ENCODE measurements at regions not wholly inside any gene's neighbourhood (a gene's known extent, or its start where the extent isn't known, plus 50 kb on each side); places are given as distances from the start of the nearest gene placed in this dataset.

DNA sequence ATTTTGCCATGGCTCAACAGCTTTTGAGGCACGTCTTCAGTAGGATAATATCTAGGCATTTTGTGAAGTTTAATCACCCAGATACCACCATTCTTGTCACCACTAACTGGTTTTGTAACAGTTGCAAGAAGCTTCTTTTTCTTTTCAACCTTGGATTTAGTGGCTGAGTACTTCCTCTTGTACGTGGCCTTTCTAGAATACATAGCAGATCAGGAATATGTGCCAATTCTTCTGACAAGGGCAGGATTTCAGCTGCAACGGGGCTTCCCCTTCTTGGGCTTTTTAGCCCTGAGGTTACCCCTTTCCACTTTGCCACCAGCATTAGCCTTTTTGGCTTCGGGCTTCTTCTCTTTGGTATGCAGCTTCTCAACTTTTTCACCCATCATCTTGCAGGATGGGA, 79.3 kb upstream of the WARS2 start:
- H3K4me3 ChIP-seq (ENCODE audit: control extremely low read depth in 1 of 5, extremely low read depth in 1 of 5, insufficient read depth in 1 of 5, low read depth in 2 of 5, low read length in 4 of 5): no peak overlapping the region
- ChIA-PET CTCF (interaction anchor here (1.4 kb wide), 1 partner anchor 14 kb away, joined by 3 read pairs; no protein-coding TSS in a partner anchor), POLR2A (no interaction called here)
- no peak overlapping the region for H3K27ac ChIP-seq (ENCODE audit: low read length in 2 of 2)
- no peaks in the 10 kb centered on the region for H3K79me2 ChIP-seq (ENCODE audit: control insufficient read depth, insufficient read depth, low read length)
- peaks cover 0 to 4% of the 10 kb centered on the region in 2 experiments for H3K36me3 ChIP-seq (replicated peaks in 1 of 2; ENCODE audit: control extremely low read depth in 1 of 2, control insufficient read depth in 1 of 2, extremely low read depth in 1 of 2, insufficient read depth in 2 of 2, low read length in 1 of 2)
- ATAC-seq (ENCODE audit: low read depth) (no peak), DNase-seq (no peak)
- Mint-ChIP-seq H3K4me1 (peaks cover 3% of the 10 kb centered on the region), H3K9me3 (ENCODE audit: insufficient read depth) (no peaks in the 10 kb centered on the region), H3K4me3 (no peak overlapping the region), H3K27ac (no peak overlapping the region), H3K27me3 (no peaks in the 10 kb centered on the region)
- no peaks in the 10 kb centered on the region for H3K27me3 ChIP-seq (replicated peaks in 1 of 4; ENCODE audit: control extremely low read depth in 1 of 4, control insufficient read depth in 3 of 4, insufficient read depth in 4 of 4, low read length in 3 of 4)
- no peak overlapping the region for H3K4me2 ChIP-seq (replicated peaks; ENCODE audit: low read depth, low read length, poor library complexity, severe bottlenecking)
- intact Hi-C loops (cut with micrococcal nuclease): no loop called here
- 57% methylated on average over 2 of the region's 4 CpGs for WGBS (ENCODE audit: insufficient coverage)
- TF ChIP-seq EZH2 (IDR thresholded peaks at IDR 0.05; ENCODE audit: borderline replicate concordance, insufficient read depth, low read depth, low read length, poor library complexity, severe bottlenecking): no peak
- TF ChIP-seq, protein P1, sequence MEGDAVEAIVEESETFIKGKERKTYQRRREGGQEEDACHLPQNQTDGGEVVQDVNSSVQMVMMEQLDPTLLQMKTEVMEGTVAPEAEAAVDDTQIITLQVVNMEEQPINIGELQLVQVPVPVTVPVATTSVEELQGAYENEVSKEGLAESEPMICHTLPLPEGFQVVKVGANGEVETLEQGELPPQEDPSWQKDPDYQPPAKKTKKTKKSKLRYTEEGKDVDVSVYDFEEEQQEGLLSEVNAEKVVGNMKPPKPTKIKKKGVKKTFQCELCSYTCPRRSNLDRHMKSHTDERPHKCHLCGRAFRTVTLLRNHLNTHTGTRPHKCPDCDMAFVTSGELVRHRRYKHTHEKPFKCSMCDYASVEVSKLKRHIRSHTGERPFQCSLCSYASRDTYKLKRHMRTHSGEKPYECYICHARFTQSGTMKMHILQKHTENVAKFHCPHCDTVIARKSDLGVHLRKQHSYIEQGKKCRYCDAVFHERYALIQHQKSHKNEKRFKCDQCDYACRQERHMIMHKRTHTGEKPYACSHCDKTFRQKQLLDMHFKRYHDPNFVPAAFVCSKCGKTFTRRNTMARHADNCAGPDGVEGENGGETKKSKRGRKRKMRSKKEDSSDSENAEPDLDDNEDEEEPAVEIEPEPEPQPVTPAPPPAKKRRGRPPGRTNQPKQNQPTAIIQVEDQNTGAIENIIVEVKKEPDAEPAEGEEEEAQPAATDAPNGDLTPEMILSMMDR (IDR thresholded peaks at IDR 0.05): no peak
- H4K20me1 ChIP-seq (ENCODE audit: control insufficient read depth, insufficient read depth, low read length, poor library complexity, severe bottlenecking): no peaks in the 10 kb centered on the region
- no peaks in the 10 kb centered on the region for H3K4me1 ChIP-seq (ENCODE audit: control insufficient read depth in 2 of 2, insufficient read depth in 2 of 2, low read length in 2 of 2)
- no peak overlapping the region for H3K9ac ChIP-seq (ENCODE audit: low read length)
- no peak overlapping the region for H2AFZ ChIP-seq (ENCODE audit: insufficient read depth, low read depth, low read length, poor library complexity, severe bottlenecking)
- H3K9me3 ChIP-seq (ENCODE audit: control extremely low read depth in 1 of 3, control insufficient read depth in 2 of 3, insufficient read depth in 1 of 3, low read length in 2 of 3): no peaks in the 10 kb centered on the region

DNA sequence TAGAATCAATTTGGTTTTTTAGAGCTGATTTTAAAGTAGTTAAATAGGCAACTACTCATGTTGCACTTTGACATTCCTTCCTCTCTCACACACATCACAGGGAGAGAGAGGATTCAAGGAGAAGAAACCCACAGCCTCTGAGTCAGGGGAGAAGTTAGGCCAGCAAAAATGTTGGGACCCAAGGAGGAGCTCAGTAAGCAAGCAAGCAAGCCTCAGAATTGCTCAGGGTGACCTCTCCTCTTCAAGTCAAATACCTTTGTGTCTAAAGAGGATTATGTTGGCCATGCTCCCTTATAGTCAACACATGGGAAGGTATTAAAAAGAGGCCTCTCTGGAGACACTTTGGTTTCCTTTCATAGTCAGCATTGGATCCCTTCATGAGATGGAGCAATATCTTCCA, 80.5 kb upstream of the WARS2 start:
- H3K79me2 ChIP-seq (ENCODE audit: control insufficient read depth, insufficient read depth, low read length): no peaks in the 10 kb centered on the region
- H3K4me3 ChIP-seq (ENCODE audit: control extremely low read depth in 1 of 5, extremely low read depth in 1 of 5, insufficient read depth in 1 of 5, low read depth in 2 of 5, low read length in 4 of 5): no peak overlapping the region
- no peak overlapping the region for H3K9ac ChIP-seq (ENCODE audit: low read length)
- H4K20me1 ChIP-seq (ENCODE audit: control insufficient read depth, insufficient read depth, low read length, poor library complexity, severe bottlenecking): no peaks in the 10 kb centered on the region
- ATAC-seq (ENCODE audit: low read depth): no peak
- Mint-ChIP-seq H3K27ac (no peak overlapping the region), H3K4me1 (peaks cover 3% of the 10 kb centered on the region), H3K27me3 (no peaks in the 10 kb centered on the region), H3K9me3 (ENCODE audit: insufficient read depth) (no peaks in the 10 kb centered on the region), H3K4me3 (no peak overlapping the region)
- TF ChIP-seq, protein P1 (IDR thresholded peaks at IDR 0.05): no peak
- no peak for TF ChIP-seq EZH2 (IDR thresholded peaks at IDR 0.05; ENCODE audit: borderline replicate concordance, insufficient read depth, low read depth, low read length, poor library complexity, severe bottlenecking)
- ChIA-PET POLR2A (no interaction called here), CTCF (interaction anchor here (1.4 kb wide), 1 partner anchor 15 kb away, joined by 3 read pairs; no protein-coding TSS in a partner anchor)
- no peak for DNase-seq
- H3K9me3 ChIP-seq (ENCODE audit: control extremely low read depth in 1 of 3, control insufficient read depth in 2 of 3, insufficient read depth in 1 of 3, low read length in 2 of 3): no peaks in the 10 kb centered on the region
- H3K27me3 ChIP-seq (replicated peaks in 1 of 4; ENCODE audit: control extremely low read depth in 1 of 4, control insufficient read depth in 3 of 4, insufficient read depth in 4 of 4, low read length in 3 of 4): no peaks in the 10 kb centered on the region
- no peak overlapping the region for H3K27ac ChIP-seq (ENCODE audit: low read length in 2 of 2)
- H3K4me2 ChIP-seq (replicated peaks; ENCODE audit: low read depth, low read length, poor library complexity, severe bottlenecking): no peak overlapping the region
- intact Hi-C loops (cut with micrococcal nuclease): no loop called here
- H2AFZ ChIP-seq (ENCODE audit: insufficient read depth, low read depth, low read length, poor library complexity, severe bottlenecking): no peak overlapping the region
- peaks cover 0 to 4% of the 10 kb centered on the region in 2 experiments for H3K36me3 ChIP-seq (replicated peaks in 1 of 2; ENCODE audit: control extremely low read depth in 1 of 2, control insufficient read depth in 1 of 2, extremely low read depth in 1 of 2, insufficient read depth in 2 of 2, low read length in 1 of 2)
- H3K4me1 ChIP-seq (ENCODE audit: control insufficient read depth in 2 of 2, insufficient read depth in 2 of 2, low read length in 2 of 2): no peaks in the 10 kb centered on the region

Data from B cell (primary cell).